ENCODE measurements at regions not wholly inside any gene's neighbourhood (a gene's known extent, or its start where the extent isn't known, plus 50 kb on each side); places are given as distances from the start of the nearest gene placed in this dataset.

DNA sequence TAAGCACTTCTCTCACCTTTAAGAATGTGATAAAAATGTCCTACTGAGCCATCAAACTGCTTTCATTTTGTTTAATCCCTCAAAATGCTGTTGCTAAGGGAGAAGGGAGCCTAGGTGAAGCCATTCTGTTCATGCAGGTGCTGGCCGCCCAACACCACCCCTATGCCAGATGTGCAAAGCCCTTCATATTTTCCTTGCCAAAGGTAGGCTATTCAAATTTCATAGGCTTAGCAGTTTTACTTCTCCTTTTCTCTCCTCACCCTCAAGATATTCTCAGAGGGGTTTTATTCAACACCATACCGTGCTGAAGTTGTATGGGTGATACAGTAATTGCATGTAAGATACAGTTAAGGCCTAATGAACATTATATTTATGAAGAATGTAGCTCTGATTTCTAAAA lies 461.7 kb downstream of the GXYLT1 start:
- H3K27me3 ChIP-seq (ENCODE audit: control insufficient read depth, insufficient read depth, low read length) = no peaks in the 10 kb centered on the region
- ChIA-PET CTCF (interaction anchor here (5.0 kb wide), 1 partner anchor 341 kb away, joined by 36 read pairs; no protein-coding TSS in a partner anchor), POLR2A (no interaction called here)
- TF ChIP-seq, protein P1, sequence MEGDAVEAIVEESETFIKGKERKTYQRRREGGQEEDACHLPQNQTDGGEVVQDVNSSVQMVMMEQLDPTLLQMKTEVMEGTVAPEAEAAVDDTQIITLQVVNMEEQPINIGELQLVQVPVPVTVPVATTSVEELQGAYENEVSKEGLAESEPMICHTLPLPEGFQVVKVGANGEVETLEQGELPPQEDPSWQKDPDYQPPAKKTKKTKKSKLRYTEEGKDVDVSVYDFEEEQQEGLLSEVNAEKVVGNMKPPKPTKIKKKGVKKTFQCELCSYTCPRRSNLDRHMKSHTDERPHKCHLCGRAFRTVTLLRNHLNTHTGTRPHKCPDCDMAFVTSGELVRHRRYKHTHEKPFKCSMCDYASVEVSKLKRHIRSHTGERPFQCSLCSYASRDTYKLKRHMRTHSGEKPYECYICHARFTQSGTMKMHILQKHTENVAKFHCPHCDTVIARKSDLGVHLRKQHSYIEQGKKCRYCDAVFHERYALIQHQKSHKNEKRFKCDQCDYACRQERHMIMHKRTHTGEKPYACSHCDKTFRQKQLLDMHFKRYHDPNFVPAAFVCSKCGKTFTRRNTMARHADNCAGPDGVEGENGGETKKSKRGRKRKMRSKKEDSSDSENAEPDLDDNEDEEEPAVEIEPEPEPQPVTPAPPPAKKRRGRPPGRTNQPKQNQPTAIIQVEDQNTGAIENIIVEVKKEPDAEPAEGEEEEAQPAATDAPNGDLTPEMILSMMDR (IDR thresholded peaks at IDR 0.05; ENCODE audit: insufficient read depth, low read depth, low read length) = no peak
- no peak overlapping the region for H3K4me3 ChIP-seq (ENCODE audit: low read depth, low read length)
- DNase-seq (ENCODE audit: low read depth) = no peak
- H3K36me3 ChIP-seq (ENCODE audit: control insufficient read depth, insufficient read depth, low read length) = no peaks in the 10 kb centered on the region

DNA sequence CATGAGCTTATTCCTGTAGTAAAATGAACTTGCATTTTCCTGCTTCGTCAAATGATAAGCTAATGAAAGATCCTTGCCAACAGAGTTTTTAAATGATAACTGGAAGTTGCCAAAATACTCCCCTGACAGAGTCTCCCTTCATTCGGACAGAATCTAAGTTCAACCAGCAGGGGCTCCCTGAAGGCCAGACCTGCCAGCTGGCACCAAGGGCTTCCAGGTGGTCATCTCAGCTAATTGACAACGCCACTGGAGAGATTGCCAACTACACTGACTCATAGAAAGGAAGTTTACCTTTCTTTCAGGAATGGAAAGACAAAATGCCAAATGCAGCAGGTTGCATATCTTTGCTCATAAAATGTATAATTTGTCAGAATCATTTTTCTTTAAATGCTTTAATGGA lies 462.8 kb downstream of the GXYLT1 start:
- no peak for DNase-seq (ENCODE audit: low read depth)

DNA sequence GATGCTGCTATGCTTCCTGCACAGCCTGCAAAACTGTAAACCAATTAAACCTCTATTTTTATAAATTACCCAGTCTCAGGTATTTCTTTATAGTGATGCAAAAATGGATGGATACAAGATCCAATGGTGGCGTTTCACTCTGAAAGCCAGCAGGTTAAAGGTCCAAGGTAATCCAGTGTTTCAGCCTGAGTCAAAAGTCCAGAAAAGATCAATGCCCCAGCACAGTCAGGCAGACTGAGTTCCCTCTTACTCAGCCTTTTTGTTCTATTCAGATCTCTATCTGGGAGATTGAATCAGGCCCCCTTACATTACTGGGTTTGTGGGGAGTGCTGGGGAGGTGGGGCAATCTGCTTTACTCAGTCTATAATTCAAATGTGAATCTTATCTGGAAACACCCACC lies 464.5 kb downstream of the GXYLT1 start:
- CTCF ChIA-PET = interaction anchor here (0.5 to 1.4 kb wide), 2 partner anchors 53 to 692 kb away, joined by 4 read pairs; no protein-coding TSS in a partner anchor
- TF ChIP-seq, protein P1 (IDR thresholded peaks at IDR 0.05; ENCODE audit: insufficient read depth, low read depth, low read length) = no peak
- Histone ChIP-seq H3K36me3 (ENCODE audit: control insufficient read depth, insufficient read depth, low read length) (no peaks in the 10 kb centered on the region), H3K4me3 (ENCODE audit: low read depth, low read length) (no peak overlapping the region), H3K27me3 (ENCODE audit: control insufficient read depth, insufficient read depth, low read length) (no peaks in the 10 kb centered on the region)
- POLR2A ChIA-PET = no interaction called here
- DNase-seq (ENCODE audit: low read depth) = no peak

More for the DNA sequence above, 462.8 kb downstream of the GXYLT1 start:
- TF ChIP-seq, protein P1 (IDR thresholded peaks at IDR 0.05; ENCODE audit: insufficient read depth, low read depth, low read length) = no peak
- Histone ChIP-seq H3K4me3 (ENCODE audit: low read depth, low read length) (no peak overlapping the region), H3K36me3 (ENCODE audit: control insufficient read depth, insufficient read depth, low read length) (no peaks in the 10 kb centered on the region), H3K27me3 (ENCODE audit: control insufficient read depth, insufficient read depth, low read length) (no peaks in the 10 kb centered on the region)
- CTCF ChIA-PET = interaction anchor here (1.1 kb wide), 1 partner anchor 418 kb away, joined by 3 read pairs; no protein-coding TSS in a partner anchor
- POLR2A ChIA-PET = no interaction called here

DNA sequence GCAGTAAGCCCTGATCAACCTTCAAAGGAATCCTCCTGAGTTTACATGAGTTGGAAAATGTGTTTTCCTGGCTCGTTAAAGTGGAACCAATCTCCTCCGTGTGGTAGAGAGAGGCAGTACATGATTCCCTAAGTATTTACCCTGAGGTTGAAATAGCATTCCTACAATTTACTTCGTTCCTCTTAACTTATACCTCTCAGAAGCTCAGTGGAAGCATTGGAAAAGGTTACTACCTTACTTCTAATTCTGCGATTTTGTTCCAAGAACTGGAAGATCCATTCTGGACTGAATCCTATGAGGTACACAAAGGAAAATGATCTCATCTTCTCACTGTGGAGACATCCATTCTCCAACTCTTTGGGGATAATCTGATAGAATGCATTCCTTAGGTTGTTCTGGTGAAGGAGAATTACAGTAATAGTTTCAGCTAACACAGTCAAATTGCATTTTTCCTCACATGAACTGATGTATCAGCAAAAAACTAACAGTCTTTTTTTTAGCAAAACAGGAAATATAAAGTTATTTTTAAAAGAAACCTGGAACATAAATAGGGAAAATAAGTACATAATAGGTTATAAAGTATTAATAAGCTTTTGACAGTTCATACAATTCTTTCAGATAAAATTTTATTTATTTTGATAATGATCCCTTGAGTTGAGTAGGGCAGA lies 475.6 kb downstream of the PDZRN4 start:
- POLR2A ChIA-PET = no interaction called here
- TF ChIP-seq, protein P1 (IDR thresholded peaks at IDR 0.05; ENCODE audit: insufficient read depth, low read depth, low read length) = peak; percentile 55
- CTCF ChIA-PET = interaction anchor here (0.8 to 2.8 kb wide), 6 partner anchors 13 to 389 kb away, joined by 3 to 21 read pairs (median 4); no protein-coding TSS in a partner anchor
- DNase-seq (ENCODE audit: low read depth) = peak; percentile 1
- Histone ChIP-seq H3K36me3 (ENCODE audit: control insufficient read depth, insufficient read depth, low read length) (no peaks in the 10 kb centered on the region), H3K27me3 (ENCODE audit: control insufficient read depth, insufficient read depth, low read length) (no peaks in the 10 kb centered on the region), H3K4me3 (ENCODE audit: low read depth, low read length) (no peak overlapping the region)

DNA sequence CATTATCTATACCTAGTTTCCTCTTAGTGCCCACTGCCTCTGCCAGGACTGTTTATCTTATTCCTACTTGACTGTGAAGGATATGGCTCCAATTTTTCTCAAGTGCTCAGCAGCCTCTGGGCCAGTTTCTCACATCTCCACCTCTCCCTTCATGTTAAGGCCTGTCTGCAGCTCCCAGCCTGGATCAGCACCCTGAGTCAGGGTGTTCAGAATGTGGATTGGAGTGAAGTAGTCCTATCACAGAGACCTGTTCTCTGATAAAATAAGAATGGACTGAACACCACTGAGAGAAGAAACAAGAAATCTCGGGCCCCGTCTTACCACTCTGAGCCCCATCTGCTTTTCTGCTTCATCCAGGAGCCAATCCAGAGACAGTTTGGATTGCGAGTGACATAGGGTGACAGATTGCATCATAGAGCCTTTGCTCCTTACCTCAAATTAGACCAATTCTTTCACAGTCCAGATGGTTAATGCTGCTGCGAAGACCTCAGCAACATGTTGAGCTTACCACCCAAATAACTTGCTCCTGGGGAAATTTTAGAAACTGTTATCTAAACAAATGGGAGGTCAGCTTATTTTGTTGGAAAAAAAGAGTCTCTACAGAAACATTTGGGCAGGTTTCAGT lies 473.1 kb downstream of the PDZRN4 start:
- no peaks in the 10 kb centered on the region for H3K36me3 ChIP-seq (ENCODE audit: control insufficient read depth, insufficient read depth, low read length)
- ChIA-PET POLR2A (no interaction called here), CTCF (interaction anchor here (2.5 kb wide), 1 partner anchor 10 kb away, joined by 7 read pairs; no protein-coding TSS in a partner anchor)
- H3K27me3 ChIP-seq (ENCODE audit: control insufficient read depth, insufficient read depth, low read length) = no peaks in the 10 kb centered on the region
- no peak overlapping the region for H3K4me3 ChIP-seq (ENCODE audit: low read depth, low read length)
- TF ChIP-seq, protein P1 (IDR thresholded peaks at IDR 0.05; ENCODE audit: insufficient read depth, low read depth, low read length) = no peak
- no peak for DNase-seq (ENCODE audit: low read depth)
